GM18951 (cell line): ENCODE measurements at regions not wholly inside any gene's neighbourhood (a gene's known extent, or its start where the extent isn't known, plus 50 kb on each side); places are given as distances from the start of the nearest gene placed in this dataset.
"Not testable (repeated sequence)": the region's sequence is repeated elsewhere in the genome, so short reads cannot be mapped to it uniquely, and the experiment has no call there.

Source experiments
- POLR2A ChIP-seq: IDR thresholded peaks from 4 replicates; pipeline ENCODE4 v1.6.1; 2011; ENCODE audit warnings: mild to moderate bottlenecking; ENCODE audit not compliant: insufficient read length, insufficient read depth; ENCODE audit errors: extremely low read depth
- in situ Hi-C: fragments of 300-500 bp; cut with MboI; formaldehyde crosslinking; loops from one replicate; pipeline ENCODE4 v1.12.0; 2022; ENCODE audit warnings: low sequenced_read_pairs, mixed read lengths, inconsistent platforms; ENCODE audit not compliant: unreplicated experiment

GRCh38 chr18:42474577-42474976 lies 519.5 kb downstream of the PIK3C3 start:
- in situ Hi-C loops = no loop called here

GRCh38 chr18:42475157-42475556 lies 520.1 kb downstream of the PIK3C3 start:
- no peak for TF ChIP-seq POLR2A
- in situ Hi-C loops = no loop called here

More at GRCh38 chr18:42474577-42474976, 519.5 kb downstream of the PIK3C3 start:
- TF ChIP-seq POLR2A = no peak

GRCh38 chr18:42477267-42477666 lies 522.2 kb downstream of the PIK3C3 start:
- TF ChIP-seq POLR2A = no peak
- in situ Hi-C loops = no loop called here

GRCh38 chr18:42480441-42480840 lies 525.4 kb downstream of the PIK3C3 start:
- in situ Hi-C loops = no loop called here
- TF ChIP-seq POLR2A = no peak

GRCh38 chr18:42484648-42485047 lies 529.6 kb downstream of the PIK3C3 start:
- no peak for TF ChIP-seq POLR2A
- in situ Hi-C loops = no loop called here

GRCh38 chr18:42486271-42486670 lies 531.2 kb downstream of the PIK3C3 start:
- no peak for TF ChIP-seq POLR2A

GRCh38 chr18:42508683-42509296 lies 553.8 kb downstream of the PIK3C3 start:
- in situ Hi-C loops = no loop called here
- no peak for TF ChIP-seq POLR2A

More at GRCh38 chr18:42486271-42486670, 531.2 kb downstream of the PIK3C3 start:
- in situ Hi-C loops = no loop called here

GRCh38 chr18:42509750-42510415 lies 554.8 kb downstream of the PIK3C3 start:
- no peak for TF ChIP-seq POLR2A
- in situ Hi-C loops = no loop called here

GRCh38 chr18:42510540-42510939 lies 555.5 kb downstream of the PIK3C3 start:
- no peak for TF ChIP-seq POLR2A
- in situ Hi-C loops = no loop called here

- in situ Hi-C loops = no loop called here
- TF ChIP-seq POLR2A = no peak
Observed at GRCh38 chr18:42513441-42513840, 558.4 kb downstream of the PIK3C3 start.

- in situ Hi-C loops = no loop called here
Observed at GRCh38 chr18:42514512-42514911, 559.5 kb downstream of the PIK3C3 start.

GRCh38 chr18:42517896-42518295 lies 562.9 kb downstream of the PIK3C3 start:
- no peak for TF ChIP-seq POLR2A
- in situ Hi-C loops = no loop called here

More at GRCh38 chr18:42514512-42514911, 559.5 kb downstream of the PIK3C3 start:
- no peak for TF ChIP-seq POLR2A

- in situ Hi-C loops = not testable (repeated sequence)
Observed at GRCh38 chr18:42518331-42518730, 563.3 kb downstream of the PIK3C3 start.

- in situ Hi-C loops = no loop called here
- no peak for TF ChIP-seq POLR2A
Observed at GRCh38 chr18:42520138-42520537, 565.1 kb downstream of the PIK3C3 start.
